HL-60 (cell line): ENCODE measurements at regions not wholly inside any gene's neighbourhood (a gene's known extent, or its start where the extent isn't known, plus 50 kb on each side); places are given as distances from the start of the nearest gene placed in this dataset.

Source experiments
- DNase-seq, 2 experiments: peaks; one replicate each; pipeline ENCODE4 v3.0.0-alpha.2; 2010 to 2020; ENCODE audit warnings: low read depth in 1 of 2, low spot score in 1 of 2
- H3K27ac ChIP-seq: fragments of 250-450 bp; sonication (Bioruptor Pico); replicated peaks from 2 replicates; pipeline ENCODE4 v1.5.1; 2020; ENCODE audit warnings: mild to moderate bottlenecking, moderate library complexity
- H3K27me3 ChIP-seq: fragments of 250-450 bp; sonication (Bioruptor Pico); 2 replicates; pipeline ENCODE4 v1.5.1; 2021; ENCODE audit warnings: mild to moderate bottlenecking, moderate library complexity; ENCODE audit not compliant: insufficient read depth, poor library complexity, severe bottlenecking
- H3K4me3 ChIP-seq: replicated peaks from 2 replicates; pipeline ENCODE4 v1.5.1; 2011; ENCODE audit warnings: mild to moderate bottlenecking, control low read depth, low read length; ENCODE audit not compliant: insufficient read depth
- CTCF ChIP-seq: IDR thresholded peaks from one replicate; pipeline ENCODE4 v1.5.1; 2011; ENCODE audit warnings: low read length, control low read depth, inconsistent platforms; ENCODE audit not compliant: insufficient read depth
- GABPA ChIP-seq: IDR thresholded peaks from 2 replicates; pipeline ENCODE4 v1.6.1; 2012; ENCODE audit warnings: low read depth
- POLR2AphosphoS5 ChIP-seq: IDR thresholded peaks from 2 replicates; pipeline ENCODE4 v1.6.1; 2012; ENCODE audit warnings: low read depth
- REST ChIP-seq: IDR thresholded peaks from 2 replicates; pipeline ENCODE4 v1.6.1; 2012; ENCODE audit warnings: low read depth; ENCODE audit not compliant: insufficient replicate concordance
- SPI1 ChIP-seq: IDR thresholded peaks from 2 replicates; pipeline ENCODE4 v1.6.1; 2012; ENCODE audit warnings: low read depth, mild to moderate bottlenecking, borderline replicate concordance

GRCh38 chr4:62159876-62160275, 959.8 kb downstream of the ADGRL3 start:
- TF ChIP-seq REST (no peak), CTCF (no peak), POLR2AphosphoS5 (no peak), GABPA (no peak), SPI1 (no peak)
- Histone ChIP-seq H3K27ac (no peak overlapping the region), H3K27me3 (no peaks in the 10 kb centered on the region), H3K4me3 (no peak overlapping the region)
- DNase-seq = no peak

- no peak overlapping the region for H3K4me3 ChIP-seq
- H3K27me3 ChIP-seq = no peaks in the 10 kb centered on the region
- no peak for DNase-seq
- H3K27ac ChIP-seq = no peak overlapping the region
- TF ChIP-seq CTCF (no peak), POLR2AphosphoS5 (no peak), REST (no peak), GABPA (no peak), SPI1 (no peak)
Measured at GRCh38 chr4:62159306-62159705, 959.2 kb downstream of the ADGRL3 start.

GRCh38 chr4:62156205-62156604, 956.1 kb downstream of the ADGRL3 start:
- TF ChIP-seq REST = no peak
- TF ChIP-seq GABPA = no peak
- TF ChIP-seq CTCF = no peak
- no peak for TF ChIP-seq POLR2AphosphoS5
- no peak for TF ChIP-seq SPI1
- Histone ChIP-seq H3K27ac (no peak overlapping the region), H3K27me3 (no peaks in the 10 kb centered on the region), H3K4me3 (no peak overlapping the region)
- no peak for DNase-seq
